OCI-LY3 (cell line): ENCODE measurements at regions not wholly inside any gene's neighbourhood (a gene's known extent, or its start where the extent isn't known, plus 50 kb on each side); places are given as distances from the start of the nearest gene placed in this dataset.

Experiments used
- H2AFZ ChIP-seq: fragments of 200-600, 300-600 bp; shearing (Covaris generic); 2 replicates; pipeline ENCODE4 v1.6.0; 2014; ENCODE audit warnings: antibody characterized with exemption, low read depth, low read length
- H3K27ac ChIP-seq: fragments of 200-600, 300-600 bp; sonication (generic); 2 replicates; pipeline ENCODE4 v1.5.1; 2014; ENCODE audit warnings: mild to moderate bottlenecking, low read length, moderate library complexity, mixed read lengths
- H3K27me3 ChIP-seq: fragments of 200-600, 300-600 bp; sonication (generic); 2 replicates; pipeline ENCODE4 v1.6.1; 2014; ENCODE audit warnings: low read depth, low read length, mixed read lengths
- H3K36me3 ChIP-seq: fragments of 200-600, 300-600 bp; sonication (generic); replicated peaks from 2 replicates; pipeline ENCODE3; 2014; ENCODE audit warnings: low read depth, low read length, mixed read lengths
- H3K4me1 ChIP-seq: fragments of 300-600, 200-600 bp; sonication (generic); 2 replicates; pipeline ENCODE4 v1.6.1; 2014; ENCODE audit warnings: low read length, mixed read lengths
- H3K4me2 ChIP-seq: fragments of 200-600, 300-600 bp; sonication (generic); 2 replicates; pipeline ENCODE4 v1.6.1; 2014; ENCODE audit warnings: low read length, mixed read lengths
- H3K4me3 ChIP-seq: fragments of 300-600, 200-600 bp; sonication (generic); 2 replicates; pipeline ENCODE4 v1.5.1; 2014; ENCODE audit warnings: antibody characterized with exemption, mild to moderate bottlenecking, low read length, moderate library complexity
- H3K79me2 ChIP-seq: fragments of 300-600, 200-600 bp; shearing (Covaris generic); 2 replicates; pipeline ENCODE4 v1.6.1; 2014; ENCODE audit warnings: mild to moderate bottlenecking, low read length, mixed read lengths
- H3K9ac ChIP-seq: fragments of 300-600, 200-600 bp; shearing (Covaris generic); 2 replicates; pipeline ENCODE4 v1.6.0; 2014; ENCODE audit warnings: mild to moderate bottlenecking, low read length, moderate library complexity
- H3K9me3 ChIP-seq: fragments of 200-600, 300-600 bp; shearing (Covaris generic); 2 replicates; pipeline ENCODE4 v1.6.1; 2014; ENCODE audit warnings: low read length, mixed read lengths; ENCODE audit not compliant: insufficient read depth
- H4K20me1 ChIP-seq: fragments of 200-600, 300-600 bp; sonication (generic); 2 replicates; pipeline ENCODE4 v1.6.1; 2016; ENCODE audit warnings: low read length, mixed read lengths; ENCODE audit not compliant: insufficient read depth
- CTCF ChIP-seq: fragments of 200-600, 300-600 bp; sonication (generic); IDR thresholded peaks from 2 replicates; pipeline ENCODE4 v1.5.1; 2014; ENCODE audit warnings: antibody characterized with exemption, low read length, low read depth
- EZH2phosphoT487 ChIP-seq: fragments of 200-600 bp; shearing (Covaris generic); IDR thresholded peaks from 2 replicates; pipeline ENCODE4 v1.6.1; 2018; ENCODE audit warnings: antibody characterized with exemption, mixed run types, low read depth

DNA sequence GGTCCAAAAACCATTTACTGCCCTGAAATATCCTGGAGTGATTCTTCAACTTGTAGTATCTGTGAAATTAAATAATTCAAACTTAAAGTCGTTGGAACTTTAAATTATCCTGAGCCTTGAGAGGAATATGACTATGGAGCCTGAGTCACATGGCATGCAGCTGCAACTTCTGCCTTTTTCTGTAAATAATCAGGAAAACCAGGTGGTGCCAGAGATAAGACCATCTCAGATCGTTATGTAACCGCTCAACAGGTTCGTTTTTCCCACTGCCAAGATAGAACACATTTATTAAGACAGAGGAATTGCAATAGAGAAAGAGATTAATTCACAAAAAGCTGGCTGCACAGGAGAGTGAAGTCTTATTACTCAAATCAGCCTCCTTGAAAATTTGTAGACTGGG, 876.5 kb downstream of the SUCLG1 start:
- no peaks in the 10 kb centered on the region for H3K36me3 ChIP-seq
- H3K79me2 ChIP-seq = no peaks in the 10 kb centered on the region
- H3K27ac ChIP-seq = no peak overlapping the region
- no peak for TF ChIP-seq EZH2phosphoT487
- TF ChIP-seq CTCF = no peak
- H3K4me3 ChIP-seq = no peak overlapping the region
- H3K9ac ChIP-seq = no peak overlapping the region
- no peaks in the 10 kb centered on the region for H3K9me3 ChIP-seq
- H2AFZ ChIP-seq = no peak overlapping the region
- H3K4me1 ChIP-seq = no peaks in the 10 kb centered on the region
- no peak overlapping the region for H3K4me2 ChIP-seq
- H4K20me1 ChIP-seq = no peaks in the 10 kb centered on the region
- H3K27me3 ChIP-seq = no peaks in the 10 kb centered on the region

- TF ChIP-seq EZH2phosphoT487 (no peak), CTCF (no peak)
- H2AFZ ChIP-seq = no peak overlapping the region
- H3K36me3 ChIP-seq = no peaks in the 10 kb centered on the region
- H4K20me1 ChIP-seq = no peaks in the 10 kb centered on the region
- no peak overlapping the region for H3K4me2 ChIP-seq
- H3K4me1 ChIP-seq = no peaks in the 10 kb centered on the region
- no peaks in the 10 kb centered on the region for H3K9me3 ChIP-seq
- no peak overlapping the region for H3K27ac ChIP-seq
- H3K4me3 ChIP-seq = no peak overlapping the region
- H3K9ac ChIP-seq = no peak overlapping the region
- H3K27me3 ChIP-seq = no peaks in the 10 kb centered on the region
- no peaks in the 10 kb centered on the region for H3K79me2 ChIP-seq
Measured at GRCh38 chr2:83579507-83579906, 879.6 kb downstream of the SUCLG1 start.

GRCh38 chr2:83578405-83578804, 880.7 kb downstream of the SUCLG1 start:
- Histone ChIP-seq H3K4me1 (no peaks in the 10 kb centered on the region), H3K36me3 (no peaks in the 10 kb centered on the region), H3K4me3 (no peak overlapping the region), H3K27ac (no peak overlapping the region), H3K9ac (no peak overlapping the region), H2AFZ (no peak overlapping the region), H4K20me1 (no peaks in the 10 kb centered on the region), H3K9me3 (no peaks in the 10 kb centered on the region), H3K4me2 (no peak overlapping the region), H3K27me3 (no peaks in the 10 kb centered on the region), H3K79me2 (no peaks in the 10 kb centered on the region)
- TF ChIP-seq CTCF (no peak), EZH2phosphoT487 (no peak)

- TF ChIP-seq EZH2phosphoT487 = no peak
- no peaks in the 10 kb centered on the region for H3K79me2 ChIP-seq
Measured at GRCh38 chr2:83574614-83575013, 884.5 kb downstream of the SUCLG1 start.

GRCh38 chr2:83573060-83573459, 886.0 kb downstream of the SUCLG1 start:
- Histone ChIP-seq H3K79me2 (no peaks in the 10 kb centered on the region), H3K27me3 (no peaks in the 10 kb centered on the region), H3K4me2 (no peak overlapping the region), H2AFZ (no peak overlapping the region), H3K36me3 (no peaks in the 10 kb centered on the region), H3K27ac (no peak overlapping the region), H3K4me1 (no peaks in the 10 kb centered on the region), H4K20me1 (no peaks in the 10 kb centered on the region), H3K9ac (no peak overlapping the region), H3K9me3 (no peaks in the 10 kb centered on the region), H3K4me3 (no peak overlapping the region)
- TF ChIP-seq EZH2phosphoT487 = no peak
- TF ChIP-seq CTCF = no peak

More at GRCh38 chr2:83574614-83575013, 884.5 kb downstream of the SUCLG1 start:
- Histone ChIP-seq H3K9ac (no peak overlapping the region), H3K4me1 (no peaks in the 10 kb centered on the region), H3K9me3 (no peaks in the 10 kb centered on the region), H4K20me1 (no peaks in the 10 kb centered on the region), H3K27me3 (no peaks in the 10 kb centered on the region), H3K4me2 (no peak overlapping the region), H3K4me3 (no peak overlapping the region), H2AFZ (no peak overlapping the region), H3K36me3 (no peaks in the 10 kb centered on the region), H3K27ac (no peak overlapping the region)
